HL-60 (cell line): ENCODE measurements at regions not wholly inside any gene's neighbourhood (a gene's known extent, or its start where the extent isn't known, plus 50 kb on each side); places are given as distances from the start of the nearest gene placed in this dataset.

Experiments
- DNase-seq, 2 experiments: peaks; one replicate each; pipeline ENCODE4 v3.0.0-alpha.2; 2010 to 2020; ENCODE audit warnings: low read depth in 1 of 2, low spot score in 1 of 2
- H3K27ac ChIP-seq: fragments of 250-450 bp; sonication (Bioruptor Pico); replicated peaks from 2 replicates; pipeline ENCODE4 v1.5.1; 2020; ENCODE audit warnings: mild to moderate bottlenecking, moderate library complexity
- H3K27me3 ChIP-seq: fragments of 250-450 bp; sonication (Bioruptor Pico); 2 replicates; pipeline ENCODE4 v1.5.1; 2021; ENCODE audit warnings: mild to moderate bottlenecking, moderate library complexity; ENCODE audit not compliant: insufficient read depth, poor library complexity, severe bottlenecking
- H3K4me3 ChIP-seq: replicated peaks from 2 replicates; pipeline ENCODE4 v1.5.1; 2011; ENCODE audit warnings: mild to moderate bottlenecking, control low read depth, low read length; ENCODE audit not compliant: insufficient read depth
- CTCF ChIP-seq: IDR thresholded peaks from one replicate; pipeline ENCODE4 v1.5.1; 2011; ENCODE audit warnings: low read length, control low read depth, inconsistent platforms; ENCODE audit not compliant: insufficient read depth
- GABPA ChIP-seq: IDR thresholded peaks from 2 replicates; pipeline ENCODE4 v1.6.1; 2012; ENCODE audit warnings: low read depth
- POLR2AphosphoS5 ChIP-seq: IDR thresholded peaks from 2 replicates; pipeline ENCODE4 v1.6.1; 2012; ENCODE audit warnings: low read depth
- SPI1 ChIP-seq: IDR thresholded peaks from 2 replicates; pipeline ENCODE4 v1.6.1; 2012; ENCODE audit warnings: low read depth, mild to moderate bottlenecking, borderline replicate concordance
- TF ChIP-seq, protein P1 (sequence below): IDR thresholded peaks from 2 replicates; pipeline ENCODE4 v1.6.1; 2012; ENCODE audit warnings: low read depth; ENCODE audit not compliant: insufficient replicate concordance

- no peak overlapping the region for H3K4me3 ChIP-seq
- no peak for DNase-seq
- no peaks in the 10 kb centered on the region for H3K27me3 ChIP-seq
- TF ChIP-seq POLR2AphosphoS5 (no peak), CTCF (no peak), SPI1 (no peak), GABPA (no peak)
- TF ChIP-seq, protein P1, sequence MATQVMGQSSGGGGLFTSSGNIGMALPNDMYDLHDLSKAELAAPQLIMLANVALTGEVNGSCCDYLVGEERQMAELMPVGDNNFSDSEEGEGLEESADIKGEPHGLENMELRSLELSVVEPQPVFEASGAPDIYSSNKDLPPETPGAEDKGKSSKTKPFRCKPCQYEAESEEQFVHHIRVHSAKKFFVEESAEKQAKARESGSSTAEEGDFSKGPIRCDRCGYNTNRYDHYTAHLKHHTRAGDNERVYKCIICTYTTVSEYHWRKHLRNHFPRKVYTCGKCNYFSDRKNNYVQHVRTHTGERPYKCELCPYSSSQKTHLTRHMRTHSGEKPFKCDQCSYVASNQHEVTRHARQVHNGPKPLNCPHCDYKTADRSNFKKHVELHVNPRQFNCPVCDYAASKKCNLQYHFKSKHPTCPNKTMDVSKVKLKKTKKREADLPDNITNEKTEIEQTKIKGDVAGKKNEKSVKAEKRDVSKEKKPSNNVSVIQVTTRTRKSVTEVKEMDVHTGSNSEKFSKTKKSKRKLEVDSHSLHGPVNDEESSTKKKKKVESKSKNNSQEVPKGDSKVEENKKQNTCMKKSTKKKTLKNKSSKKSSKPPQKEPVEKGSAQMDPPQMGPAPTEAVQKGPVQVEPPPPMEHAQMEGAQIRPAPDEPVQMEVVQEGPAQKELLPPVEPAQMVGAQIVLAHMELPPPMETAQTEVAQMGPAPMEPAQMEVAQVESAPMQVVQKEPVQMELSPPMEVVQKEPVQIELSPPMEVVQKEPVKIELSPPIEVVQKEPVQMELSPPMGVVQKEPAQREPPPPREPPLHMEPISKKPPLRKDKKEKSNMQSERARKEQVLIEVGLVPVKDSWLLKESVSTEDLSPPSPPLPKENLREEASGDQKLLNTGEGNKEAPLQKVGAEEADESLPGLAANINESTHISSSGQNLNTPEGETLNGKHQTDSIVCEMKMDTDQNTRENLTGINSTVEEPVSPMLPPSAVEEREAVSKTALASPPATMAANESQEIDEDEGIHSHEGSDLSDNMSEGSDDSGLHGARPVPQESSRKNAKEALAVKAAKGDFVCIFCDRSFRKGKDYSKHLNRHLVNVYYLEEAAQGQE: no peak
- no peak overlapping the region for H3K27ac ChIP-seq
Observed at GRCh38 chr3:73228437-73228836, 167.0 kb downstream of the EBLN2 start.

- Histone ChIP-seq H3K27ac (no peak overlapping the region), H3K27me3 (no peaks in the 10 kb centered on the region), H3K4me3 (no peak overlapping the region)
- no peak for DNase-seq
- TF ChIP-seq, protein P1: no peak
- TF ChIP-seq SPI1 (no peak), GABPA (no peak), POLR2AphosphoS5 (no peak), CTCF (no peak)
Observed at GRCh38 chr3:73228959-73229358, 167.5 kb downstream of the EBLN2 start.

- no peak for DNase-seq
- Histone ChIP-seq H3K27me3 (no peaks in the 10 kb centered on the region), H3K27ac (no peak overlapping the region), H3K4me3 (no peak overlapping the region)
- TF ChIP-seq SPI1: no peak
- TF ChIP-seq, protein P1: no peak
Observed at GRCh38 chr3:73234354-73235014, 173.0 kb downstream of the EBLN2 start.
